WTC11 (cell line): ENCODE measurements at regions not wholly inside any gene's neighbourhood (a gene's known extent, or its start where the extent isn't known, plus 50 kb on each side); places are given as distances from the start of the nearest gene placed in this dataset.

Experiments used
- ATAC-seq: fragments of 200-7000 bp; cut with Tn5 transposase; 2 replicates; pipeline ENCODE4 v1.10.0; 2021; ENCODE audit warnings: mild to moderate bottlenecking, moderate library complexity
- CTCF ChIA-PET: fragments of 300-600 bp; sonication (Branson Sonifier 250); formaldehyde crosslinking; loops from one replicate; lab custom pipeline; 2021; ENCODE audit warnings: antibody characterized with exemption; lab: Charles Lee
- POLR2A ChIA-PET: fragments of 350-600 bp; sonication (Branson Sonifier 250); formaldehyde crosslinking; loops from one replicate; lab custom pipeline; 2021; ENCODE audit warnings: antibody characterized with exemption; lab: Charles Lee
- DNase-seq: peaks from one replicate; pipeline ENCODE4 v3.0.0; 2021; ENCODE audit warnings: low spot score
- H3K27ac Mint-ChIP-seq: 2 replicates; pipeline ENCODE4 v1.8.0; 2021; ENCODE audit warnings: mixed read lengths
- H3K27me3 Mint-ChIP-seq: 2 replicates; pipeline ENCODE4 v1.8.0; 2021; ENCODE audit warnings: low read depth, mild to moderate bottlenecking, moderate library complexity, mixed read lengths
- H3K36me3 Mint-ChIP-seq: 2 replicates; pipeline ENCODE4 v1.8.0; 2021; ENCODE audit warnings: mixed read lengths
- H3K4me1 Mint-ChIP-seq: 2 replicates; pipeline ENCODE4 v1.8.0; 2022; ENCODE audit warnings: mixed read lengths
- H3K4me3 Mint-ChIP-seq: 2 replicates; pipeline ENCODE4 v1.8.0; 2021; ENCODE audit warnings: mild to moderate bottlenecking, moderate library complexity, mixed read lengths
- H3K9me3 Mint-ChIP-seq: 2 replicates; pipeline ENCODE4 v1.8.0; 2021; ENCODE audit warnings: mixed read lengths
- ATF2 ChIP-seq: sonication (generic); formaldehyde crosslinking; IDR thresholded peaks from 2 replicates; pipeline ENCODE4 v1.8.1; 2022; ENCODE audit warnings: low read depth, missing genetic modification reagents, borderline replicate concordance
- CBFB ChIP-seq: sonication (generic); formaldehyde crosslinking; IDR thresholded peaks from 2 replicates; pipeline ENCODE4 v1.8.1; 2022; ENCODE audit warnings: mild to moderate bottlenecking, low read depth, missing genetic modification reagents
- CDX4 ChIP-seq: fragments of 250-450 bp; sonication (Bioruptor Pico); IDR thresholded peaks from 2 replicates; pipeline ENCODE4 v1.9.0; 2021; ENCODE audit warnings: moderate library complexity, mild to moderate bottlenecking, inconsistent platforms, borderline replicate concordance
- CREM ChIP-seq: sonication (generic); formaldehyde crosslinking; IDR thresholded peaks from 2 replicates; pipeline ENCODE4 v1.8.1; 2022; ENCODE audit warnings: mild to moderate bottlenecking, missing genetic modification reagents, moderate library complexity
- E2F1 ChIP-seq: sonication (generic); formaldehyde crosslinking; IDR thresholded peaks from 2 replicates; pipeline ENCODE4 v1.8.0; 2022; ENCODE audit warnings: mild to moderate bottlenecking, missing genetic modification reagents
- ESRRA ChIP-seq: sonication (generic); formaldehyde crosslinking; IDR thresholded peaks from 2 replicates; pipeline ENCODE4 v1.8.1; 2022; ENCODE audit warnings: mild to moderate bottlenecking, missing genetic modification reagents, borderline replicate concordance
- FOXJ3 ChIP-seq: sonication (generic); formaldehyde crosslinking; IDR thresholded peaks from 2 replicates; pipeline ENCODE4 v1.9.0; 2021; ENCODE audit warnings: missing genetic modification reagents, mild to moderate bottlenecking, borderline replicate concordance
- GABPB1 ChIP-seq: sonication (generic); formaldehyde crosslinking; IDR thresholded peaks from 2 replicates; pipeline ENCODE4 v1.8.1; 2023; ENCODE audit warnings: mild to moderate bottlenecking, missing genetic modification reagents
- IRF2 ChIP-seq: sonication (generic); formaldehyde crosslinking; IDR thresholded peaks from 2 replicates; pipeline ENCODE4 v1.8.0; 2022; ENCODE audit warnings: low read depth, missing genetic modification reagents, borderline replicate concordance
- MYBL2 ChIP-seq: sonication (generic); formaldehyde crosslinking; IDR thresholded peaks from 2 replicates; pipeline ENCODE4 v1.8.1; 2023; ENCODE audit warnings: mild to moderate bottlenecking, moderate library complexity, missing genetic modification reagents
- NFATC4 ChIP-seq: fragments of 250-450 bp; sonication (Bioruptor Pico); IDR thresholded peaks from 2 replicates; pipeline ENCODE4 v1.9.0; 2021; ENCODE audit warnings: mild to moderate bottlenecking
- NR1H2 ChIP-seq: sonication (generic); formaldehyde crosslinking; IDR thresholded peaks from 2 replicates; pipeline ENCODE4 v1.9.0; 2021; ENCODE audit warnings: mild to moderate bottlenecking, moderate library complexity, missing genetic modification reagents
- SMAD4 ChIP-seq: sonication (generic); formaldehyde crosslinking; IDR thresholded peaks from 2 replicates; pipeline ENCODE4 v1.8.0; 2022; ENCODE audit warnings: mild to moderate bottlenecking, missing genetic modification reagents
- TEAD1 ChIP-seq: sonication (generic); formaldehyde crosslinking; IDR thresholded peaks from 2 replicates; pipeline ENCODE4 v1.8.0; 2022; ENCODE audit warnings: mild to moderate bottlenecking, missing genetic modification reagents
- ZBTB21 ChIP-seq: sonication (generic); formaldehyde crosslinking; IDR thresholded peaks from 2 replicates; pipeline ENCODE4 v1.8.1; 2023; ENCODE audit warnings: mild to moderate bottlenecking, missing genetic modification reagents, borderline replicate concordance
- ZNF219 ChIP-seq: sonication (generic); formaldehyde crosslinking; IDR thresholded peaks from 2 replicates; pipeline ENCODE4 v1.8.0; 2023; ENCODE audit warnings: missing genetic modification reagents, mild to moderate bottlenecking, borderline replicate concordance
- ZNF396 ChIP-seq: fragments of 250-450 bp; sonication (Bioruptor Pico); IDR thresholded peaks from 2 replicates; pipeline ENCODE4 v1.8.0; 2021; ENCODE audit warnings: mild to moderate bottlenecking, moderate library complexity, borderline replicate concordance
- ZNF512 ChIP-seq: sonication (generic); formaldehyde crosslinking; IDR thresholded peaks from 2 replicates; pipeline ENCODE4 v1.8.1; 2022; ENCODE audit warnings: missing genetic modification reagents, borderline replicate concordance
- ZSCAN18 ChIP-seq: fragments of 250-450 bp; sonication (Bioruptor Pico); IDR thresholded peaks from 2 replicates; pipeline ENCODE4 v2.1.2; 2022; ENCODE audit warnings: mild to moderate bottlenecking, moderate library complexity

GRCh38 chr1:4101459-4102161, 201.5 kb upstream of the C1orf174 start (continued):
- TF ChIP-seq ZSCAN18 (CRISPR knock-in tag) (no peak), GABPB1 (no peak)

GRCh38 chr1:4105300-4105880, 205.3 kb upstream of the C1orf174 start:
- Mint-ChIP-seq H3K36me3 (peaks cover 49% of the 10 kb centered on the region), H3K27me3 (peaks cover 7% of the 10 kb centered on the region), H3K27ac (no peak overlapping the region), H3K4me1 (no peaks in the 10 kb centered on the region), H3K9me3 (peaks cover 57% of the 10 kb centered on the region), H3K4me3 (no peak overlapping the region)
- ChIA-PET POLR2A (no interaction called here), CTCF (no interaction called here)
- no peak for TF ChIP-seq NFATC4 (CRISPR knock-in tag)
- no peak for TF ChIP-seq ZNF396
- no peak for TF ChIP-seq TEAD1 (CRISPR knock-in tag)
- TF ChIP-seq SMAD4, result no peak
- TF ChIP-seq ATF2, result no peak
- no peak for TF ChIP-seq ZNF219 (CRISPR knock-in tag)
- TF ChIP-seq FOXJ3 (CRISPR knock-in tag), result no peak
- no peak for TF ChIP-seq ZBTB21 (CRISPR knock-in tag)
- DNase-seq (no peak), ATAC-seq (no peak)

- DNase-seq, result no peak
- no peak for ATAC-seq
- H3K9me3 Mint-ChIP-seq, result peaks cover 57% of the 10 kb centered on the region
- CTCF ChIA-PET, result no interaction called here
- H3K4me1 Mint-ChIP-seq, result no peaks in the 10 kb centered on the region
- POLR2A ChIA-PET, result no interaction called here
- no peak for TF ChIP-seq E2F1 (CRISPR knock-in tag)
- no peak for TF ChIP-seq NR1H2 (CRISPR knock-in tag)
- TF ChIP-seq CREM (CRISPR knock-in tag), result no peak
- TF ChIP-seq SMAD4, result no peak
- no peak for TF ChIP-seq NFATC4 (CRISPR knock-in tag)
- TF ChIP-seq IRF2 (CRISPR knock-in tag), result no peak
- no peak for TF ChIP-seq MYBL2 (CRISPR knock-in tag)
- no peak for TF ChIP-seq CDX4 (CRISPR knock-in tag)
- no peak for TF ChIP-seq ESRRA (CRISPR knock-in tag)
- no peak for TF ChIP-seq CBFB (CRISPR knock-in tag)
- no peak for TF ChIP-seq ZNF512 (CRISPR knock-in tag)
- H3K27ac Mint-ChIP-seq, result no peak overlapping the region
- H3K36me3 Mint-ChIP-seq, result peaks cover 53% of the 10 kb centered on the region
- no peak overlapping the region for H3K4me3 Mint-ChIP-seq
- peaks cover 7% of the 10 kb centered on the region for H3K27me3 Mint-ChIP-seq
These were observed 206.7 kb upstream of the C1orf174 start for GRCh38 chr1:4106731-4107130.
